GM12891 (cell line): ENCODE measurements at regions not wholly inside any gene's neighbourhood (a gene's known extent, or its start where the extent isn't known, plus 50 kb on each side); places are given as distances from the start of the nearest gene placed in this dataset.

Experiments
- POLR2A ChIP-seq: IDR thresholded peaks from 2 replicates; pipeline ENCODE4 v1.6.1; 2011; ENCODE audit warnings: low read depth, low read length, control low read depth
- POLR2AphosphoS5 ChIP-seq: IDR thresholded peaks from 2 replicates; pipeline ENCODE4 v1.6.1; 2011; ENCODE audit warnings: low read depth, low read length, control low read depth
- SPI1 ChIP-seq: IDR thresholded peaks from 2 replicates; pipeline ENCODE4 v1.6.1; 2011; ENCODE audit warnings: low read depth, low read length, control low read depth
- TAF1 ChIP-seq: IDR thresholded peaks from 2 replicates; pipeline ENCODE4 v1.6.1; 2011; ENCODE audit warnings: low read depth, low read length, control low read depth

DNA sequence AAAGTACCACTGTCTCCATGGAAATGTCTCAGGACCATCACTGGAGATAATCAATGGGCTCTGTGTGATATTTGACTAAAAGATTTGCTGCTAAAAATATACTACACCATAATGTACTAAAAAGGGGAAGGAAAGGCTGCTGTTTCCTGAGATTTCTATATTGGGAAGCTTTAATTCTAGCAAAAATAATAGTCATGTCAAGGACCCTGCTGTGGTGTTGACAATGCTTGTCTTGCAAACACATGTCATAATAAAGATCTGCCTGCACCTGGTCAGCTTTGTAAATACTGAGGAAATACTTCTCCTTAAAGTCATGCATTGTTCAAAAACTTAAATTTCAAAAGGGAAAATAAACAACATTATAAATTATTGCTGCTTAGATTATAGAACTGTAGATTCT, 417.9 kb downstream of the GPM6A start:
- TF ChIP-seq POLR2AphosphoS5, result no peak
- no peak for TF ChIP-seq POLR2A
- TF ChIP-seq TAF1, result no peak
- TF ChIP-seq SPI1, result no peak
